ENCODE measurements at regions not wholly inside any gene's neighbourhood (a gene's known extent, or its start where the extent isn't known, plus 50 kb on each side); places are given as distances from the start of the nearest gene placed in this dataset.

DNA sequence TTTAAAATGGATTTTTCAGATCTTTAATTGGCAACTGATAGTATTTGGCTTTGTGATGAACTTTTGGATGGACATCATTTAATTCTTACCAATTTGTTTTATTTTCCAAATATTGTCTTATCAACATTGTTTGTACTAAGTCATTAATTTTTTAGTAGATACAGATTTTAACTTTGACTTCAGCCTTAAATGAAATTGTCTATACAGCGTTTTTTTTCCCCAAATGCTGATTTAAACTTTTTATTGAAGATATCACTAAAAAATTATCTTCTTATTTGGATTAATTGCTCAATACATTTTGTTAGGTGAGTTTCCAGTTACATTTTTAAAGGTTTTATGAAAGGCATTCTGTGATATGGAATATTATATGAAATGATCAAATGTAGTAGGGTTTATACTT is 123.6 kb upstream of the MMS22L start:
- TF ChIP-seq CTCF (IDR thresholded peaks at IDR 0.05): no peak
- TF ChIP-seq POLR2A (IDR thresholded peaks at IDR 0.05): no peak
